Mucosa of gallbladder (tissue), 1 donor: ENCODE measurements at regions not wholly inside any gene's neighbourhood (a gene's known extent, or its start where the extent isn't known, plus 50 kb on each side); places are given as distances from the start of the nearest gene placed in this dataset.
"Not testable (repeated sequence)": the region's sequence is repeated elsewhere in the genome, so short reads cannot be mapped to it uniquely, and the experiment has no call there.

Experiments
- DNase-seq: peaks from one replicate; pipeline ENCODE4 v3.0.0-alpha.2; 2020; ENCODE audit warnings: low spot score
- donor health status: DM: no; HTN: no; CAD: no.

GRCh38 chr18:78410094-78410786 lies 569.4 kb upstream of the SALL3 start:
- no peak for DNase-seq

DNA sequence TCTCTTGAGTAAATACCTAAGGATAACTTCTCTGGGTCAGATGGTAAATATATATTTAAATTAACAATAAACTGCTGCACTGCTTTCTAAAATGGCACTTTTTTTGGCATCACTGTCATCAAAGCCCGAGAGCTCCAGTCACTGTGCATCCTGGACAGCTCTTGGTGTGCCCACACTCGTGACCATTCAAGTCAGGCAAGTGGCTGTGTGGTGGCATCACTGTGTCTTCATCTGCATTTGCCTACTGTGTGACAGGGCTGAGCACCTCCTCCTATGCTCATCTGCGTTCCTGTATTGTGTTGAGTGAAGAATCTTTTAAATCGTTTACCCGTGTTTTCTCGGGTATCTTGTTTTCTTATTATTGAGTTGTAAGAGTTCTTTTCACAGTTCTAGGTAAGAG lies 568.1 kb upstream of the SALL3 start:
- DNase-seq = no peak

- DNase-seq = no peak
These were observed 565.3 kb upstream of the SALL3 start for GRCh38 chr18:78414302-78414701.

- DNase-seq = no peak
These were observed 562.8 kb upstream of the SALL3 start for GRCh38 chr18:78416853-78417252.

DNA sequence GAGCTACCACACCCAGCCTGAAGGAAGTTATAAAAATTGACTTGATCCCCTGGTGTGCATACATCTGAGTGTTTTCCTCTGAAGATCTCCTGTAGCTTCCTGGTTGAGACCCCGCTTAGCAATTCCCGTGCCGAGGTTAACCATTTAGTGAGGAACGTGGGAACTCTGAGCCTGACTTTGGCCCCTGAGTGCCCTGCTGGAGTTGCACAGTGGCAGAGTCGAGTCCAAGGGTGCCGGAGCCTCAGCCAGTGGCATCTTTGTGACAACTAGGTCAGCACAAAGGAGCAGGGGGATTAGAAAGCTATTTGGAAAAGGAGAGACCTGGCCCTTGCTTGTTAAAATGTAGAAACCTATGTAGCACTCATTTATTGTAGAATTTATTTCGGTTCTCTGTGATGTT lies 561.2 kb upstream of the SALL3 start:
- no peak for DNase-seq

DNA sequence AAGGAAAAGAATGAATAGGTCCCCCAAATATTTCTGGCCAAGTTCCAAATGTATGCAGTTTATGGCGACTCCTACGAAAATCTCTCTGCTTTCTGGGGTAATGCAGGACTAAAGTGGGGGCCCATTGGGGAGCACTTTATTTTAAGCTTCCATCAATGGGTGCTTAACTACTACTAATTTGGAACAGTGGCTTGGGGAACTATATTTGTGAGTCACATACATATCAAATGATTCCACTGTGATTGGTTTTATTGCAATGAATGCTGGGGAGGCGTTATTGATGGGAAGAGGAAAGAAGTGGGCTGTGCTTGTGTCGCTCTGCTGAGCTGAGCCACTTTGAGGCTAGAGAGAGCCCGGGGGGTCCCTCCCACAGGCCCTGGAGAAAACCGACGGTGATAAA lies 560.4 kb upstream of the SALL3 start:
- DNase-seq = no peak

DNA sequence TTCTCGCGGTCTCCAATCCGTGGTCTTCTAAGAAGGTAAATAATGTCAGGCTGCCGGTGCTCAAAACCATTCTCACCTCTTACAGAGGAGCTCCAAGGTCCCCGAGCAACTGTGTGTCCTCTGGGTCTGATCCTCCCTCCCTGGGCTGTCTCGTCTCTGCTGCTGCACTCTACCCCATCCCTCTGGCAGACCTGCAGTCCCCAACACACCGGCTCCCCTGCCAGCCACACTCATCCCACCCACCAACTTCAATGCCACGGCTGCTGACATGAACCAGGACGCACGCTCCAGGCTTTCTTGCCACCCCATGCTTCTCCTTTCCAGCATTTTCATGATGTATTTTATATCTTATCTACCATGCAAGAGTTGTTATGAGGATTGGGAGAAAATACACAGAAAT lies 559.5 kb upstream of the SALL3 start:
- DNase-seq = no peak

GRCh38 chr18:78421392-78421791 lies 558.2 kb upstream of the SALL3 start:
- DNase-seq = no peak

DNA sequence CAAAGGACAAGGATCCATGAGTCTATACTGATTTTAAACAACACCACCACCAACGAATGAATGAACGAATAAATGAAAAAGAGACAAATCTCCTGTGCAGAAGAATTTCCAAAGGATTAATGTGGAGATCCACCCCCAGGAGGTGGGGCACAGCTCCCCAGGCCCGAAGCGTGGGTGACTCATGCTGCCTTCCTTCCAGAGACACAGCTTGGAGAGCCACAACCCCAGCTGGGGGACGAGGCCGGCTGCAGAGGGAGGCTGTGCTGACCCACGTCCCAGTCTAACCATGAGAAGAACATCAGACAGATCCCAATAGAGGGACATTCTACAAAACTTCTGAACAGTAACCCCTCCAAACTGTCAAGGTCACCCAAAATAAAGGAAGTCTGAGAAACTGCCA lies 557.3 kb upstream of the SALL3 start:
- DNase-seq = no peak

GRCh38 chr18:78423811-78424210 lies 555.8 kb upstream of the SALL3 start:
- DNase-seq = no peak

GRCh38 chr18:78424403-78425018 lies 555.1 kb upstream of the SALL3 start:
- no peak for DNase-seq

- DNase-seq = no peak
These were observed 554.6 kb upstream of the SALL3 start for GRCh38 chr18:78425019-78425412.

DNA sequence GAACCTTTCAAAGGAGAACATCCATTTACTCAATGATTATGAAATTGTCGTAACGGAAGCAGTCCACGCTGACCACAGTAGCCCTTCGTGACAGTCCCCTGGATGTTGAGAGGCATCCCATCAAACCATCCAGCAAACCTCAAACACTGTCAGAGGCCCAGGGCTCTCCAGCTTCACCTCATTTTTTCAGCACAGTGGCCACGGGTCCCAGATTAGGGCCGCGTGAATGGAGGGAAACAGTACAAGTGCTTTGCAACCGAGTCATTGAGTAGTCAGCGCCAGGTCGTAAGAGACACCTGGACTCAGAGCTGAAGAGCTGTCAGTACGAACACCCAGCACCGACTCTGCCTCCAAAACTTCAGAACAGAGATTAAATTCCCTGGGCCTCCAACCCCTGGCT lies 552.5 kb upstream of the SALL3 start:
- DNase-seq = no peak

DNA sequence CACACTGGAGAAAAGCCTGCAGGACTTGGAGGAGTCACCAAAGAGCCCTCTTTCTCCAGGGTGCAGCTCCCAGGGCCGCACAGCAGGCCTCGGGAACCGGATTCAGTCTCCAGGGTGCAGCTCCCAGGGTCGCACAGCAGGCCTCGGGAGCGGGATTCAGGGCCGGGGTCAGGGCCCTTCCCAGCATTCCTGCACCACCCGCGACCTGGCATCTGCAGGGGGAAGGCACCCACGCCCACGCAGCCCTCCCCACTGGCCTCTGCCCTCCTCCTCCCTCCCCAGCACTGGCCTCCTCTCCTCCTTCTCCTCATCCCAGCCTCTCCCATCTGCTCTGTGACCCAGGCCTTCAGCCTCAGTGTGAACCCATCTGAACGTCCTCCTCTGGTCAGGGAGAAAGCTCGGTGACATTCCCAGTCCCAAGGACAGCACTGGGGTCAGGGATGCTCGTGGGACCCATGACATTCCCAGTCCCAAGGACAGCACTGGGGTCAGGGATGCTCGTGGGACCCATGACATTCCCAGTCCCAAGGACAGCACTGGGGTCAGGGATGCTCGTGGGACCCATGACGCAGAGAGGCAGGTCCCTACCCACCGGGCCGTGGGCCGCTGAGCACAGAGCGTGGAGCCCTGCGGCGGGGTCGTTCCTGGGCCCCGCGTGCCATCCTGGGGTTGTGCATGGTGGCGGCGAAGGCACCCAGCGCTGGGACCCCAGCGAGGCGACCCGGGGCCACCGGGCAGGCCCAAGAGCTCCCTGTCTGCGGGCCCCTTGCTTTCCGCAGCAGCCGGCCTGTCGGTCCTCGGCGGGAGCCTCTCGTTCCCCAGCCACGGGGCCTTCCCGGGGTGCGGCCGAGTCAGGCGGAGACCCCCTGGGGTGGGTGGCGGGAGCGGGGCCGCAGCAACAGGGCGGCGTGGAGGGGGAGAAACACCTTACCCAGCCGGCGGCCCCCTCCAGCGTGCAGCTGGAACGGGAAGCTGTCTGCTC lies 550.2 kb upstream of the SALL3 start:
- DNase-seq = no peak

- DNase-seq = no peak
These were observed 549.4 kb upstream of the SALL3 start for GRCh38 chr18:78430131-78430758.

- no peak for DNase-seq
These were observed 548.0 kb upstream of the SALL3 start for GRCh38 chr18:78431606-78432005.

DNA sequence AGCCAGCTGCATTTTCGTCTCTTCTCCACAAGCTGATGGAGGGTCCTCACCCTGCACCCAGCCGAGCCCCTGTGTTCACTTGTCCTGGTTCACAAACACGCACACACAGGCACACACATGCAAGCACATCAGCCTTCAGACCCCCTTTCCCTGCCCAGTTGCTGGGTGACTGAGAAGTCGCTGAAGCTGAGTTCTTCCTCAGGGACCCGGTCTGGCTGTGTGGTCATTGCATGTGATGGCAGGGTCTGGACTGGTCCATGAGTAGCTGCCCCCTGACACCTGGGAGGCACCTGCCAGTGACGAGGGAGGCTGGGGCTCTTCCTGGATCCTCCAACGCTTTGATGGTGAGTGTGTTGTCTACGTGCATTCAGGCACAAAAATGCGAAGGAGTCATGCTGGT lies 546.1 kb upstream of the SALL3 start:
- DNase-seq = no peak

DNA sequence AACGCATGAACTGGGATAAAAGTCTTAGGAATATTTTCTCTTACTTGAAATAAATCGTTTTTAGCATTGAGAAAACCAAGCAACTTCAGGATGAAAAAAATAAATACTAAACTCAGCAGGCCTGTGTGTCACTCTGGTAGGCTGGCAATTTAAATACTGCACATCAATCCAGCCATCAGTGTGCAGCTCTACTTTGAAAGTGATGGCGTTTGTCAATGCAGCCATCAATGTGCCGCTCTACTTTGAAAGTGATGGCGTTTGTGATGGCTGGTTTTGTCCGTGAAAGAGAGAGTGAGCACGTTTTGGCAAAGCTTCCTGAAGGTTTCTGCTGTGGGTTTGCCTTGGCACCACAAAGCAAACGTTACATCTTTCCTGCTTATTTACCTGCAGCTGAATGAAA lies 543.5 kb upstream of the SALL3 start:
- DNase-seq = no peak

DNA sequence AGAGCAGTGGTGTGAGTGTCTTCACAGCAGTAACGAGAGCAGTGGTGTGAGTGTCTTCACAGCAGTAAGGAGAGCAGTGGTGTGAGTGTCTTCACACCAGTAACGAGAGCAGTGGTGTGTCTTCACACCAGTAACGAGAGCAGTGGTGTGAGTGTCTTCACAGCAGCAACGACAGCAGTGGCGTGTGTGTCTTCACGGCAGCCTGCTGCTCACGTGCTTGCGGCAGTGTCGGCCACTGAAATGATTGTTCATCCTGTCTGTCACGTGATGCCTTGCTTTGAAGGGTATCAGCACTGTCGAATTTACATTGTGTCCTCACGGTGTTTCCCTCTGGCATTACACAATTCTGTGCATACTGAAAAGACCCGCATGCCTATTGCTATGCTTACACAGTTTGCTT lies 541.4 kb upstream of the SALL3 start:
- not testable (repeated sequence) for DNase-seq

DNA sequence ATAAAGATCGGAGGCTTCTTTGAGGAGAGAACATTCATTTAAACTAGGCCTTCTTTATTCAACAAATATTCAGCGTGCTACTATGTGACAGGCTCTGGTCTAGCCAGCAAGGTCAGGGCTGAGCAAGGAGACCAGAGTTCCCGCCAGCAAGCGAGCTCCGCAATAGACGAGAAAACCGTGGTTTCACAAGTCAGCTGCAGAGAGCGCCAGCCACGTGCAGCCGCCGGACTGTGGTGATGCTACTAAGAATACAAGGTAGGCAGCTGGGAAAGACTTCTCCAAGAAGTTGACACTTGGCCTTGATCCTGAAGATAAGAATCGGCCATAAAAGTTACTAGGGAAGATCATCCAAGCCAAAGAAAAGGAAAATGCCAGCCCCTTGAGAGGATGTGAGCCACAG lies 533.7 kb upstream of the SALL3 start:
- no peak for DNase-seq

GRCh38 chr18:78447211-78447610 lies 532.4 kb upstream of the SALL3 start:
- no peak for DNase-seq

DNA sequence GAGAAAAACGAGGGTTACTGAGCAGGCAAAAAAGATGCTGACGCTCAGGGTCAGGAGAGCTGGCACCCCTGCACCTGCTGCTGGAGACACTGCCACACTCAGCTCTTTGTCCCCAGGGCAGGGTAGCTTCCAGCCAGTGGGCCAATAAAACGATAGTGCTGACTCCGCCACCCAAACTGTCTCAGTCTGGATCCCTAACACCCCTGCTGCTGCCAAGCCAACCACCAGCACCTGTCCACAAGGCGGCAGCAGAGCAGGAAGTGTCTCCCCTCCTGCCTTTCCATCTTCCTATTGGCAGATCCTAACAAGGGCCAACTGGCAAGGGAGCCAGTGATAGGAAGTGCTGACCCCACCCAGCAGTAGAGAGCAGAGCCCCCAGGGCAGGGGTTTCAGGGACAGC lies 531.5 kb upstream of the SALL3 start:
- DNase-seq = no peak
